ENCODE measurements at regions not wholly inside any gene's neighbourhood (a gene's known extent, or its start where the extent isn't known, plus 50 kb on each side); places are given as distances from the start of the nearest gene placed in this dataset.
"Not testable (repeated sequence)": the region's sequence is repeated elsewhere in the genome, so short reads cannot be mapped to it uniquely, and the experiment has no call there.

- DNase-seq, result no peak
Measured at GRCh38 chr9:89674667-89675057, 69.8 kb downstream of the GADD45G start.

GRCh38 chr9:89675058-89675742 is 70.4 kb downstream of the GADD45G start:
- peak; percentile 76 to 89 for DNase-seq

- peak; percentile 20 to 60 for DNase-seq
Measured at GRCh38 chr9:89676281-89676680, 71.5 kb downstream of the GADD45G start.

GRCh38 chr9:89677702-89678395 is 73.0 kb downstream of the GADD45G start:
- peak; percentile 78 to 85 for DNase-seq

- DNase-seq, result peak; percentile 31 to 41
Measured at GRCh38 chr9:89678396-89679015, 73.7 kb downstream of the GADD45G start.

GRCh38 chr9:89679016-89679415 is 74.2 kb downstream of the GADD45G start:
- no peak for DNase-seq

GRCh38 chr9:89679581-89679980 is 74.8 kb downstream of the GADD45G start:
- DNase-seq, result no peak

GRCh38 chr9:89680547-89681467 is 76.0 kb downstream of the GADD45G start:
- DNase-seq, result no peak

- DNase-seq, result not testable (repeated sequence)
Measured at GRCh38 chr9:89681468-89681859, 76.7 kb downstream of the GADD45G start.

- no peak for DNase-seq
Measured at GRCh38 chr9:89683626-89684025, 78.8 kb downstream of the GADD45G start.

GRCh38 chr9:89684218-89684617 is 79.4 kb downstream of the GADD45G start:
- DNase-seq, result no peak

GRCh38 chr9:89684912-89685636 is 80.3 kb downstream of the GADD45G start:
- no peak for DNase-seq

GRCh38 chr9:89685698-89686097 is 80.9 kb downstream of the GADD45G start:
- DNase-seq, result no peak

GRCh38 chr9:89686126-89686525 is 81.3 kb downstream of the GADD45G start:
- no peak for DNase-seq

- DNase-seq, result no peak
Measured at GRCh38 chr9:89686621-89687020, 81.8 kb downstream of the GADD45G start.

- no peak for DNase-seq
Measured at GRCh38 chr9:89687188-89687587, 82.4 kb downstream of the GADD45G start.

- DNase-seq, result no peak
Measured at GRCh38 chr9:89687848-89688247, 83.0 kb downstream of the GADD45G start.

GRCh38 chr9:89689321-89689720 is 84.5 kb downstream of the GADD45G start:
- not testable (repeated sequence) for DNase-seq

GRCh38 chr9:89690334-89690912 is 85.6 kb downstream of the GADD45G start:
- DNase-seq, result no peak

- peak in 1 of 2 experiments; percentile 58 for DNase-seq
Measured at GRCh38 chr9:89695441-89695891, 90.7 kb downstream of the GADD45G start.

GRCh38 chr9:89695979-89696378 is 91.2 kb downstream of the GADD45G start:
- DNase-seq, result not testable (repeated sequence)

- DNase-seq, result no peak
Measured at GRCh38 chr9:89696780-89697179, 92.0 kb downstream of the GADD45G start.

Measured in NCI-H524 (cell line).